PC-9 (cell line): ENCODE measurements at regions not wholly inside any gene's neighbourhood (a gene's known extent, or its start where the extent isn't known, plus 50 kb on each side); places are given as distances from the start of the nearest gene placed in this dataset.
A peak's percentile ranks its signal among the peaks of the same experiment; 100 is the strongest.

Experiments used
- BruUV-seq: library from RNA; stranded (reverse); fragments of 400-500 nt; replicated peaks from 2 replicates; lab custom pipeline; 2021; lab: Mats Ljungman, UMichigan
- CTCF ChIA-PET: fragments of 300-600 bp; sonication (Branson Sonifier 250); formaldehyde crosslinking; loops from one replicate; lab custom pipeline; 2022; ENCODE audit warnings: antibody characterized with exemption; lab: Charles Lee
- POLR2A ChIA-PET: fragments of 300-600 bp; sonication (Branson Sonifier 250); formaldehyde crosslinking; loops from one replicate; lab custom pipeline; 2022; ENCODE audit warnings: antibody characterized with exemption; ENCODE audit not compliant: unreplicated experiment; lab: Charles Lee
- DNase-seq, 2 experiments: peaks; one replicate each; pipeline versions ENCODE4 v3.0.0 to v3.0.0-alpha.2; 2015 to 2022; ENCODE audit warnings: mixed read lengths in 1 of 2
- H2AFZ ChIP-seq: fragments of 200-600 bp; sonication (generic); 2 replicates; pipeline ENCODE4 v1.8.1; 2017; ENCODE audit warnings: antibody characterized with exemption
- H3F3A ChIP-seq: fragments of 200-600 bp; sonication (generic); 2 replicates; pipeline ENCODE4 v1.8.1; 2017; ENCODE audit warnings: antibody characterized with exemption, mild to moderate bottlenecking, low read depth; ENCODE audit not compliant: insufficient read depth
- H3K27ac ChIP-seq: fragments of 200-600 bp; sonication (generic); 2 replicates; pipeline ENCODE4 v1.6.1; 2016; ENCODE audit warnings: mixed run types
- H3K27me3 ChIP-seq: fragments of 200-600 bp; sonication (generic); 2 replicates; pipeline ENCODE4 v1.6.1; 2016; ENCODE audit warnings: low read depth, mixed run types; ENCODE audit not compliant: insufficient read depth
- H3K36me3 ChIP-seq: fragments of 200-600 bp; sonication (generic); 2 replicates; pipeline ENCODE4 v1.6.1; 2016; ENCODE audit warnings: low read depth, mixed run types
- H3K4me1 ChIP-seq: fragments of 200-600 bp; sonication (generic); replicated peaks from 2 replicates; pipeline ENCODE4 v1.6.1; 2016; ENCODE audit warnings: mixed run types; ENCODE audit not compliant: insufficient read depth
- H3K4me2 ChIP-seq: fragments of 200-600 bp; sonication (generic); 2 replicates; pipeline ENCODE4 v1.6.1; 2017; ENCODE audit warnings: mixed run types
- H3K4me3 ChIP-seq: fragments of 200-600 bp; sonication (generic); 2 replicates; pipeline ENCODE4 v1.6.1; 2016; ENCODE audit warnings: mixed run types
- H3K79me2 ChIP-seq: fragments of 200-600 bp; sonication (generic); 2 replicates; pipeline ENCODE4 v1.6.1; 2017; ENCODE audit warnings: low read depth, mixed run types
- H3K9me2 ChIP-seq: fragments of 200-600 bp; sonication (generic); 2 replicates; pipeline ENCODE4 v1.8.1; 2017; ENCODE audit warnings: mild to moderate bottlenecking; ENCODE audit not compliant: insufficient read depth
- H3K9me3 ChIP-seq: fragments of 200-600 bp; sonication (generic); 2 replicates; pipeline ENCODE4 v1.8.1; 2016; ENCODE audit warnings: low read depth; ENCODE audit not compliant: insufficient read depth
- H4K20me1 ChIP-seq: fragments of 200-600 bp; sonication (generic); 2 replicates; pipeline ENCODE4 v1.8.1; 2017; ENCODE audit not compliant: insufficient read depth
- EZH2 ChIP-seq: fragments of 200-600 bp; sonication (generic); IDR thresholded peaks from 2 replicates; pipeline ENCODE4 v1.8.0; 2017; ENCODE audit warnings: antibody characterized with exemption, low read depth
- intact Hi-C: fragments of 100-400 bp; cut with micrococcal nuclease; formaldehyde crosslinking; loops from one replicate; pipeline ENCODE4 v1.10.0; 2022; ENCODE audit not compliant: unreplicated experiment
- TF ChIP-seq, protein P1 (sequence below): fragments of 200-600 bp; sonication (generic); conservative IDR thresholded peaks from 2 replicates; pipeline ENCODE4 v1.6.1; 2017; ENCODE audit warnings: mixed run types, antibody characterized with exemption, mild to moderate bottlenecking, moderate library complexity

GRCh38 chr9:119961774-119962424, 592.7 kb upstream of the BRINP1 start:
- Histone ChIP-seq H3K4me3 (no peak overlapping the region), H3K9me2 (no peaks in the 10 kb centered on the region), H3K27me3 (peaks cover 10% of the 10 kb centered on the region), H2AFZ (no peak overlapping the region), H3K27ac (no peak overlapping the region), H3F3A (no peaks in the 10 kb centered on the region), H3K4me2 (no peak overlapping the region), H3K4me1 (no peaks in the 10 kb centered on the region), H3K9me3 (no peaks in the 10 kb centered on the region), H4K20me1 (no peaks in the 10 kb centered on the region), H3K79me2 (no peaks in the 10 kb centered on the region), H3K36me3 (no peaks in the 10 kb centered on the region)
- ChIA-PET POLR2A (no interaction called here), CTCF (no interaction called here)
- intact Hi-C loops, result loop anchor here (5.0 kb wide), 1 partner anchor 515 kb away; no protein-coding TSS in a partner anchor
- no peak for TF ChIP-seq EZH2
- TF ChIP-seq, protein P1, sequence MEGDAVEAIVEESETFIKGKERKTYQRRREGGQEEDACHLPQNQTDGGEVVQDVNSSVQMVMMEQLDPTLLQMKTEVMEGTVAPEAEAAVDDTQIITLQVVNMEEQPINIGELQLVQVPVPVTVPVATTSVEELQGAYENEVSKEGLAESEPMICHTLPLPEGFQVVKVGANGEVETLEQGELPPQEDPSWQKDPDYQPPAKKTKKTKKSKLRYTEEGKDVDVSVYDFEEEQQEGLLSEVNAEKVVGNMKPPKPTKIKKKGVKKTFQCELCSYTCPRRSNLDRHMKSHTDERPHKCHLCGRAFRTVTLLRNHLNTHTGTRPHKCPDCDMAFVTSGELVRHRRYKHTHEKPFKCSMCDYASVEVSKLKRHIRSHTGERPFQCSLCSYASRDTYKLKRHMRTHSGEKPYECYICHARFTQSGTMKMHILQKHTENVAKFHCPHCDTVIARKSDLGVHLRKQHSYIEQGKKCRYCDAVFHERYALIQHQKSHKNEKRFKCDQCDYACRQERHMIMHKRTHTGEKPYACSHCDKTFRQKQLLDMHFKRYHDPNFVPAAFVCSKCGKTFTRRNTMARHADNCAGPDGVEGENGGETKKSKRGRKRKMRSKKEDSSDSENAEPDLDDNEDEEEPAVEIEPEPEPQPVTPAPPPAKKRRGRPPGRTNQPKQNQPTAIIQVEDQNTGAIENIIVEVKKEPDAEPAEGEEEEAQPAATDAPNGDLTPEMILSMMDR, result peak; percentile 52; the same call in 1 of the 2 replicates
- BruUV-seq, result no TSS peak
- DNase-seq, result peak in 1 of 2 experiments; percentile 14

DNA sequence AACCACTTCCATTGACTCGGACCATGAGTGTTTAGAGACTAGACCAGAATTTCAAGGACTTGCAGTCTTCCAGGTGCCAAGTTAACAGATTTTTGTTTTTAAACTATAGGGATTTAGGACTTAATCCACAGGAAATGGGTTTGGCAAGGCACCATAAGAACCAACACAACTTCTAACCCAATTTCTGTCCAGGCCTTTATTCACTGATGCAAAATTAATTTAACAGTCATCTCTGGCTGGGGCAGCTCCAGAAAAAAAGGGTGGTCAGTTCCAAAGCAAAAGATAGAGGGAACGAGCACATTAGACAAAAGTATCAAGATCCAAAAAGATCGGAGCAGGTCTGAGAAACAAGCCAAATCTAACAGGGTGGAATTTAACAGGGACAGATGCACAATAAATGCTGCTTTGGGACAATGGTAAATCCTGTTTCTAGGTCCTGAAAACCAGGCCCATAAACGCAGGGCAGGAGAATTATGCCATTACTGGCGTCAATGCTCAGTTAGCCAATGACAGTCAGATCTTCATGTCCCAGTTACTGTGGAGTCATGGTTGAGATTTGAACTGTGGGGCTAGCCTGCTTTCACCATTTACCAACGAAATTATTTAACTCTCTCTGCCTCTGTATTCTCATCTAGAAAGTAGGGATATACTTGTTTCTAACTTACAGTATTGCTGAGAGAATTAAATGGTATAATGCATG, 590.8 kb upstream of the BRINP1 start:
- ChIA-PET POLR2A (no interaction called here), CTCF (no interaction called here)
- no peak overlapping the region for H3K4me3 ChIP-seq
- H3F3A ChIP-seq, result no peaks in the 10 kb centered on the region
- TF ChIP-seq, protein P1, result no peak
- H3K27me3 ChIP-seq, result peaks cover 16% of the 10 kb centered on the region
- H3K4me1 ChIP-seq, result no peaks in the 10 kb centered on the region
- no peaks in the 10 kb centered on the region for H3K9me2 ChIP-seq
- no peaks in the 10 kb centered on the region for H3K79me2 ChIP-seq
- no peak overlapping the region for H3K27ac ChIP-seq
- H3K4me2 ChIP-seq, result no peak overlapping the region
- no peak overlapping the region for H2AFZ ChIP-seq
- BruUV-seq, result no TSS peak
- no peaks in the 10 kb centered on the region for H3K9me3 ChIP-seq
- DNase-seq, result no peak
- no peaks in the 10 kb centered on the region for H3K36me3 ChIP-seq
- H4K20me1 ChIP-seq, result no peaks in the 10 kb centered on the region
- intact Hi-C loops, result loop anchor here (5.0 kb wide), 1 partner anchor 517 kb away; no protein-coding TSS in a partner anchor

DNA sequence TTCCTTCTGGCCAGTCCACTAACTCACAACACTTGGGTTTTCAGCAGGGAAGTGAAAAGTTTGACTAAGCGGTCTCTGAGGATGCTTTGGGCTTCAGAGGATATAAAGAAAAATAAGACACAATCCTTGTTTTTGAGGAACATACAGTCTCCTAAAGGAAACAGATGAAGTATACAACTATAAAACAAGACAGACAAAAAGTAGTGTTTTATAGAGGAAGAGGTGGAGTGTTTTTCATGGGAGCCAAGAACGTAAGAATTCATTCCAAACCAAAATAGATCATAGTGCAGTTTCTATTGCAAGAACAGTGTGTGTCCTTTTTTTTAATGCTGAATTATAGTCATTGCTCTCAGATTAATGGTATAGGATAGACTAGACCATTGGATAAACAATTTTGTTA, 586.9 kb upstream of the BRINP1 start:
- ChIA-PET CTCF (no interaction called here), POLR2A (no interaction called here)
- TF ChIP-seq EZH2, result no peak
- Histone ChIP-seq H3K4me1 (no peaks in the 10 kb centered on the region), H3K27ac (no peak overlapping the region), H3K36me3 (no peaks in the 10 kb centered on the region), H3K9me2 (no peaks in the 10 kb centered on the region), H3K4me3 (no peak overlapping the region), H2AFZ (no peak overlapping the region), H3K79me2 (no peaks in the 10 kb centered on the region), H3K9me3 (no peaks in the 10 kb centered on the region), H3K4me2 (no peak overlapping the region), H3K27me3 (peaks cover 21% of the 10 kb centered on the region), H4K20me1 (peaks cover 4% of the 10 kb centered on the region; the same call in 1 of the 2 replicates), H3F3A (no peaks in the 10 kb centered on the region)
- BruUV-seq, result no TSS peak
- intact Hi-C loops, result no loop called here
- DNase-seq, result no peak
